Tibial nerve (tissue), 4 donors: ENCODE measurements at regions not wholly inside any gene's neighbourhood (a gene's known extent, or its start where the extent isn't known, plus 50 kb on each side); places are given as distances from the start of the nearest gene placed in this dataset.

Experiments used
- DNase-seq, 2 donors: peaks; one replicate each; pipeline ENCODE4 v3.0.0-alpha.2; 2019; ENCODE audit warnings: low spot score in 2 of 2
- H3K27ac ChIP-seq, 4 donors: fragments of 200-600 bp; sonication (generic) in 3 of 4; one replicate each; pipeline ENCODE4 v1.5.1; 2017 to 2019; ENCODE audit warnings: mild to moderate bottlenecking in 1 of 4
- H3K27me3 ChIP-seq, 2 donors: fragments of 200-600 bp; sonication (generic) in 1 of 2; one replicate each; pipeline versions ENCODE4 v1.5.1 to v1.6.0; 2017 to 2019
- H3K36me3 ChIP-seq, 3 donors: fragments of 200-600 bp; sonication (generic); one replicate each; pipeline ENCODE4 v1.5.1; 2018 to 2019
- H3K4me1 ChIP-seq, 4 donors: fragments of 200-600 bp; sonication (generic) in 3 of 4; one replicate each; pipeline ENCODE4 v1.5.1; 2017 to 2019
- H3K4me3 ChIP-seq, 4 donors: fragments of 200-600 bp; sonication (generic) in 3 of 4; one replicate each; pipeline ENCODE4 v1.5.1; 2017 to 2019; ENCODE audit warnings: mild to moderate bottlenecking in 1 of 4, moderate library complexity in 1 of 4
- H3K9me3 ChIP-seq, 4 donors: fragments of 200-600 bp; sonication (generic) in 3 of 4; one replicate each; pipeline ENCODE4 v1.5.1; 2017 to 2019
- EP300 ChIP-seq, 2 donors: sonication (generic); formaldehyde crosslinking; IDR thresholded peaks; one replicate each; pipeline ENCODE4 v1.6.1; 2017; ENCODE audit warnings: antibody characterized with exemption in 2 of 2, mild to moderate bottlenecking in 1 of 2
- POLR2A ChIP-seq, 2 donors: fragments of 450-650 bp; IDR thresholded peaks; one replicate each; pipeline ENCODE4 v1.6.1; 2017; ENCODE audit warnings: antibody characterized with exemption in 2 of 2, mild to moderate bottlenecking in 2 of 2, moderate library complexity in 2 of 2
- WGBS, 2 donors: methylation state at CpG; one replicate each; pipeline ENCODE4 v1.1.5; 2018; 5-methylcytosine and 5-hydroxymethylcytosine counted together
- TF ChIP-seq, protein P1 (sequence below), 5 experiments: fragments of 200-600 bp in 3 of 5; fragments of 450-650 bp in 2 of 5; sonication (generic) in 3 of 5; IDR thresholded peaks; one replicate each; pipeline ENCODE4 v1.5.1; 2016 to 2019; ENCODE audit warnings: antibody characterized with exemption in 5 of 5, mild to moderate bottlenecking in 3 of 5, moderate library complexity in 2 of 5

DNA sequence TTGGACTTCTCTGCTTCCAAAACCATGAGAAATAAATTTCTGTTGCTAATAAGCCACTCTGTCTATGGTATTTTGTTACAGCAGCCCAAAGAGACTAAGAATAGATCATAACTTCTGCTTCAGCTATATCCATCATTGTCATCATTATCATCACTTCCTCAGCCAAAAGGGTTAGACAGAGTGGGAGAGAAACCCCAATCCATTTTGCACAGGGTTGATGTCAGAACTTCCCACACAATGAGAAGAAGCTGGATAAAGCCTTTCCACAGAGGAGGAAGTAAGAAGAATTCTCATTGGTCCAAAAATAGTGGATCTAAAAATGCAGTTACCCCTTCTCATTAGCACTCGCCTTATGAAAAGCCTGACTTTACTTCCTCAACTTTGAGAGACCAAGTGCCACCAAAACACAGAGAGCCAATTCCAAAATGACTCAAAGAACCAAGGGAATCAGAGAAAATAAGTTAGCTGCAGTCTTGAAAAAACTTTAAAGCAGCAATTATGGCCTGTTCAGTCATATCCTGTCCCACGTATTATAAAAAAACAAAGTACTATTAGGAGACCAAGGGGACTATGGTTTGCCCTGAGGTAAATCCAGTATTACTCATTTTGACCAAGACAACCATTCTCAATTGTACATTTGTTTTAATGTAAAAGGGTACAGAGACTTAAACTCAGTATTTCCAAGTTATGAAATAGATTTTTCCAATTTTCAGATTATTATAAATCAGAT, 80.2 kb downstream of the WNT5A start:
- H3K27ac ChIP-seq = no peak overlapping the region
- no peak for TF ChIP-seq POLR2A (IDR thresholded peaks at IDR 0.05)
- no peak for TF ChIP-seq EP300 (IDR thresholded peaks at IDR 0.05)
- TF ChIP-seq, protein P1, sequence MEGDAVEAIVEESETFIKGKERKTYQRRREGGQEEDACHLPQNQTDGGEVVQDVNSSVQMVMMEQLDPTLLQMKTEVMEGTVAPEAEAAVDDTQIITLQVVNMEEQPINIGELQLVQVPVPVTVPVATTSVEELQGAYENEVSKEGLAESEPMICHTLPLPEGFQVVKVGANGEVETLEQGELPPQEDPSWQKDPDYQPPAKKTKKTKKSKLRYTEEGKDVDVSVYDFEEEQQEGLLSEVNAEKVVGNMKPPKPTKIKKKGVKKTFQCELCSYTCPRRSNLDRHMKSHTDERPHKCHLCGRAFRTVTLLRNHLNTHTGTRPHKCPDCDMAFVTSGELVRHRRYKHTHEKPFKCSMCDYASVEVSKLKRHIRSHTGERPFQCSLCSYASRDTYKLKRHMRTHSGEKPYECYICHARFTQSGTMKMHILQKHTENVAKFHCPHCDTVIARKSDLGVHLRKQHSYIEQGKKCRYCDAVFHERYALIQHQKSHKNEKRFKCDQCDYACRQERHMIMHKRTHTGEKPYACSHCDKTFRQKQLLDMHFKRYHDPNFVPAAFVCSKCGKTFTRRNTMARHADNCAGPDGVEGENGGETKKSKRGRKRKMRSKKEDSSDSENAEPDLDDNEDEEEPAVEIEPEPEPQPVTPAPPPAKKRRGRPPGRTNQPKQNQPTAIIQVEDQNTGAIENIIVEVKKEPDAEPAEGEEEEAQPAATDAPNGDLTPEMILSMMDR (IDR thresholded peaks at IDR 0.05) = no peak
- H3K27me3 ChIP-seq = no peaks in the 10 kb centered on the region
- H3K4me3 ChIP-seq = no peak overlapping the region
- H3K36me3 ChIP-seq = no peaks in the 10 kb centered on the region
- 44 to 48% methylated on average over 2 of the region's 2 CpGs for WGBS, 2 donors
- DNase-seq = no peak
- peaks cover 0 to 15% (median 0%) of the 10 kb centered on the region in 4 donors for H3K9me3 ChIP-seq
- no peaks in the 10 kb centered on the region for H3K4me1 ChIP-seq

DNA sequence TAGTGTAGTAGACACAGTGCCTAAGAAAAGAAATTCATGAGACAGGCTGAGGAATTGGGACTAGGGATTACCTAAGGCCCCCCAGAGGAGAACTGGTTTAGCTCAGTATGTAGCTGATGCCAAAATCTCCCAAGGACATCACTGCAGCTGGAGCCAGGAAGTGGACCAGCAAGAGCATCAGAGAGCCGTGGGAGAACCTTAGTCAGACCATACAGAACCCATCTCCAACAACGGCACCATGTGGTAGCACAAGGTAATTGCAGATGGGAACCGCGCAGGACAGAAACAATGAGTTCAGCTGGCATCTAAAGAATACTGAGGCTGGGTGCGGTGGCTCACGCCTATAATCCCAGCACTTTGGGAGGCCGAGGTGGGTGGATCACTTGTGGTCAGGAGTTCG, 81.7 kb downstream of the WNT5A start:
- Histone ChIP-seq H3K4me3 (no peak overlapping the region), H3K36me3 (no peaks in the 10 kb centered on the region), H3K4me1 (no peaks in the 10 kb centered on the region), H3K9me3 (peaks cover 0 to 15% (median 0%) of the 10 kb centered on the region in 4 donors), H3K27me3 (no peaks in the 10 kb centered on the region), H3K27ac (no peak overlapping the region)
- no peak for DNase-seq
- TF ChIP-seq, protein P1 (IDR thresholded peaks at IDR 0.05) = no peak
- TF ChIP-seq EP300 (IDR thresholded peaks at IDR 0.05) (no peak), POLR2A (IDR thresholded peaks at IDR 0.05) (no peak)
- WGBS, 2 donors = 39 to 46% methylated on average over 8 of the region's 8 CpGs

DNA sequence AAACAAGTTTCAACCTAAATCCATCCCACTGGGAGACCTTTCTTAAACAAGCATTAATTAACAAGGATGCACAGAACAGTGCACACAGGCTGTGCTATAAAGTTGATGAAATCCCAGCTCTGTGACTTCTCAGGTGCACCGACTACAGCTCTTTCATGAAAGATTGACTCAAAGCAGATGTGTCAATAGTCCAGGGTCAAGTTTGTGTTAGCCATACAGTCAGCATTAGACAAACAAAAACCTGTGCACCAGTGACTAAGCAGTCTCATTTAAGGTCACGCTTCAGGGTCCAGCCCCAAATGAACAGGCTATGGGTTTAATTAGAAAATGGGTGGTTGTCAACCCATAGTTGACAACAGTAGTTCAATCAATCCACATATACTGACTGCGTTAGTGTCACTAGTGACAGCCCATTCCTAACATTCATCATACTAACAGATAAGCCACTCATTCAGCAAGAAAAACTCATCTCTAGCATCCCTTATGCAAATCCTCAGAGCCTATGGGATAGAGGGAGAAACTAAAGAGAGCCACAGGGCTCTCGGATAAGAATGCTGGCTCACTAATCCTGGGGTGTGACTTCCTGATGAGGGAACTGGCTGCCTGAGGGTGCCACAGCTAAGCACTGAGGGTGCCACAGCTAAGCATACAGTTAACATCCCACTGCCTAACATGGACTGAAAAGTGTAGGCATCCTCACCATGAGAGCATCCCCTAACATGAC, 84.1 kb downstream of the WNT5A start:
- no peaks in the 10 kb centered on the region for H3K4me1 ChIP-seq
- TF ChIP-seq, protein P1 (IDR thresholded peaks at IDR 0.05) = no peak
- TF ChIP-seq EP300 (IDR thresholded peaks at IDR 0.05) (no peak), POLR2A (IDR thresholded peaks at IDR 0.05) (no peak)
- H3K36me3 ChIP-seq = no peaks in the 10 kb centered on the region
- 55 to 57% methylated on average over 4 of the region's 4 CpGs for WGBS, 2 donors
- no peak overlapping the region for H3K4me3 ChIP-seq
- H3K27ac ChIP-seq = no peak overlapping the region
- no peak for DNase-seq
- peaks cover 0 to 15% (median 0%) of the 10 kb centered on the region in 4 donors for H3K9me3 ChIP-seq
- no peaks in the 10 kb centered on the region for H3K27me3 ChIP-seq

DNA sequence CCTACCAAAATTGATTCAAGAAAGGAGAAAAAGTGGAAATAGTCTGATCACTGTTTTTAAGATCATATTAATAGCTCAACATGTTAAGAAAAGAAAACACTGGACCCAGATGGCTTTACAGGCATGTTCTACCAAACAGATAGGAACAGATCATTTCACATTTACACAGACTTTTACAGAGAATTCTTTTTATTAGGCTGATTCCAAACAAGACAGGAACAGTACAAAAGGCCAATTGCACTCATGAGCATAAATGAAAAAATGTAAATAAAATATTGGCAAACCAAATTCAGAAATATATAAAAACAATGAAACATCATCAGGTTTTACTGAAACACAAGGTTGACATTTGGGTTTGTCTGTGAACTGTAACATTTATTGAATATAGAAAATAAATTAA, 106.5 kb downstream of the WNT5A start:
- H3K4me1 ChIP-seq = no peaks in the 10 kb centered on the region
- no peaks in the 10 kb centered on the region for H3K36me3 ChIP-seq
- no peaks in the 10 kb centered on the region for H3K27me3 ChIP-seq
- TF ChIP-seq POLR2A (IDR thresholded peaks at IDR 0.05) (no peak), EP300 (IDR thresholded peaks at IDR 0.05) (no peak)
- TF ChIP-seq, protein P1 (IDR thresholded peaks at IDR 0.05) = no peak
- H3K4me3 ChIP-seq = no peak overlapping the region
- no peaks in the 10 kb centered on the region for H3K9me3 ChIP-seq
- no peak for DNase-seq
- no peak overlapping the region for H3K27ac ChIP-seq

DNA sequence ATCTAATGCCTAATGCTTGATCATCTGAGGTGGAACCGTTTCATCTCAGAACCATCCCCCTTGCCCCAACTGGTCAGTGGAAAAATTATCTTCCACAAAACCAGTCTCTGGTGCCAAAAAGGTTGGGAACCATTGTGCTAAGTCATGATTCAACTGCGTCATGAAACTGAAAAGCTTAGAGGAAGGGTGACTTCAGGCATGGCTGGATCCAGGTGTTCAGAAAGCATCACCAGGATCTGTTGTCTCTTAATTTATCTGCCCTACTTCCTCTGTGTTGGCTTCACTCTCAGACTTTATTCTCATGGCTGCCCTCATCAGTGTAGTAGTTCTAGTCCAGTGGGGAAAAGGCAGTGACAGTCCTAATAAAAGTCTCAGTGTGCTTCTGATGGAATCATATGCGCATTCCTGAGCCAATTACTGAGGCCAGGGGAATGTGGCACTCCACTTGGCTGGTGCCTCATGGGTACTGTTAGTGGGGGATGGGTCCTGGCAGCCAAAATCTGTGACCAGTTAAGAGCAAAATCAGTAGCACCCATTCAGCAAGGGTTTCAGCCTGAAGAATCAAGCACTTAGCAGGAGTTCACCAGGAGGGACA, 110.3 kb downstream of the WNT5A start:
- no peak for DNase-seq
- Histone ChIP-seq H3K27me3 (no peaks in the 10 kb centered on the region), H3K27ac (no peak overlapping the region), H3K4me1 (no peaks in the 10 kb centered on the region), H3K4me3 (no peak overlapping the region), H3K36me3 (no peaks in the 10 kb centered on the region), H3K9me3 (no peaks in the 10 kb centered on the region)
- TF ChIP-seq, protein P1 (IDR thresholded peaks at IDR 0.05) = no peak
- no peak for TF ChIP-seq EP300 (IDR thresholded peaks at IDR 0.05)
- TF ChIP-seq POLR2A (IDR thresholded peaks at IDR 0.05) = no peak
- WGBS, 2 donors = 81 to 92% methylated on average over 3 of the region's 3 CpGs
